Heart left ventricle (tissue), 16 donors: ENCODE measurements at regions not wholly inside any gene's neighbourhood (a gene's known extent, or its start where the extent isn't known, plus 50 kb on each side); places are given as distances from the start of the nearest gene placed in this dataset.

Experiments
- ATAC-seq, 4 donors: fragments of 200-7000 bp; cut with Tn5 transposase; one replicate each; pipeline ENCODE4 v1.9.1; 2020 to 2022; ENCODE audit warnings: moderate library complexity in 4 of 4, mild to moderate bottlenecking in 3 of 4, moderate number of reproducible peaks in 1 of 4
- DNase-seq, 5 donors: peaks; one replicate each; pipeline ENCODE4 v3.0.0-alpha.2; 2020
- H3K27ac ChIP-seq, 12 donors: fragments of 200-600 bp; sonication (generic) in 4 of 12; one replicate each; pipeline versions ENCODE4 v1.5.0 to v1.8.0; 2016 to 2022; ENCODE audit warnings: mild to moderate bottlenecking in 2 of 12
- H3K27me3 ChIP-seq, 9 donors: fragments of 200-600 bp; sonication (generic) in 2 of 9; one replicate each; pipeline versions ENCODE4 v1.5.1 to v1.8.0; 2016 to 2022; ENCODE audit warnings: mild to moderate bottlenecking in 3 of 9
- H3K36me3 ChIP-seq, 9 donors: fragments of 200-600 bp; sonication (generic) in 2 of 9; one replicate each; pipeline versions ENCODE4 v1.5.0 to v1.8.0; 2018 to 2022; ENCODE audit warnings: mild to moderate bottlenecking in 2 of 9
- H3K4me1 ChIP-seq, 12 donors: fragments of 200-600 bp; sonication (generic) in 4 of 12; one replicate each; pipeline versions ENCODE4 v1.5.0 to v1.8.0; 2016 to 2022; ENCODE audit warnings: mild to moderate bottlenecking in 3 of 12
- H3K4me3 ChIP-seq, 12 donors: fragments of 200-600 bp; sonication (generic) in 4 of 12; one replicate each; pipeline versions ENCODE4 v1.5.0 to v1.8.0; 2017 to 2022; ENCODE audit warnings: mild to moderate bottlenecking in 9 of 12, moderate library complexity in 4 of 12
- H3K9me3 ChIP-seq, 12 donors: fragments of 200-600 bp; sonication (generic) in 4 of 12; one replicate each; pipeline versions ENCODE4 v1.5.0 to v1.8.0; 2016 to 2022; ENCODE audit warnings: mild to moderate bottlenecking in 1 of 12
- POLR2A ChIP-seq, 2 donors: fragments of 450-650 bp; IDR thresholded peaks; one replicate each; pipeline ENCODE4 v1.6.1; 2017; ENCODE audit warnings: antibody characterized with exemption in 2 of 2, mild to moderate bottlenecking in 2 of 2, moderate library complexity in 2 of 2
- WGBS, 4 donors: extraction: QIAGEN DNeasy Blood & Tissue Kit in 2 of 4; methylation state at CpG; one replicate each; pipeline versions ENCODE4 v1.1.5 to v1.1.7; 2013 to 2018; 5-methylcytosine and 5-hydroxymethylcytosine counted together
- intact Hi-C, 10 donors: fragments of 100-400 bp; cut with DNase I; formaldehyde crosslinking; loops; one replicate each; pipeline versions ENCODE4 v1.11.1 to v1.14.2; 2022
- TF ChIP-seq, protein P1 (sequence below), 12 donors: fragments of 200-600 bp; sonication (generic) in 4 of 12; IDR thresholded peaks; one replicate each; pipeline versions ENCODE4 v1.5.0 to v1.8.0; 2018 to 2022; ENCODE audit warnings: antibody characterized with exemption in 12 of 12, mild to moderate bottlenecking in 5 of 12
- donor health status: ischemic (EF 13 %, LVEDD 7.1; RV severe dilation, severe dysfunction).
- donor health status: healthy with polysubstance abuse.
- donor health status: DM: no; HTN: yes; CAD: no.
- donor health status: DM: no; HTN: no; CAD: no.
- donor health status: ischemic (EF 25% LVEDD 6.9; RV normal size, moderate dysfunction).
- donor health status: ischemic (EF 25% LVEDD 5.7; RV mildly dilated, moderate dysfunction).
- donor health status: healthy.
- donor health status: DM: yes; HTN: yes; CAD: no.
- donor health status: ischemic (EF 35%, LVEDD 5.7; RV mildly dilated, moderate dysfunction).
- donor health status: nonischemic (EF 11% LVEDD 7.7; RV severe dilation, severe dysfunction).
- donor health status: DM: yes; HTN: yes; CAD: no.
- donor health status: PGD.
- donor health status: ischemic (EF 29% LVEDD 5.4; RV normal size, mild dysfunction).
- donor health status: nonischemic (EF 23%, LVEDD 6.1; RV moderate dilation, normal function).

DNA sequence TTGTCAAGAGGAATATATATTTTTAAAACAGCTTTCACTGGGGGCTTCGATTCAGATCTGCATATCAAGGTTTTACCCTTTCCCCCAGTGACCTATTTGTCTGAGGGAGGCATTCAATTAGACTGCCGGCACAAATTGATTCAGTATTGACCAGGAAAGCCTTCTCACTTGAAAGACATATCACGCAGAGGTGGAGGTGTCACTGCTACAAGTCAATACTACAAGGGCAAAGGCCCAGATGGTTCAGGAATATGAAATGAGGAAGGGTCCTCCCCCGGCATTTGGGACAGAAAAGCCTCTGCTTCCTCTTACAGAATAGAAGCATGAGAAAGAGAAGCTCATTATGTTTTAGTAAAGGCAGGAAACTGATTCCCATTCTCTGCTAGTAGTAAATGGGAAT lies 383.6 kb downstream of the HNRNPD start:
- H3K27me3 ChIP-seq = peaks cover 0 to 5% (median 0%) of the 10 kb centered on the region in 9 donors
- H3K4me3 ChIP-seq = no peak overlapping the region
- H3K9me3 ChIP-seq = no peaks in the 10 kb centered on the region
- H3K36me3 ChIP-seq = no peaks in the 10 kb centered on the region
- TF ChIP-seq, protein P1, sequence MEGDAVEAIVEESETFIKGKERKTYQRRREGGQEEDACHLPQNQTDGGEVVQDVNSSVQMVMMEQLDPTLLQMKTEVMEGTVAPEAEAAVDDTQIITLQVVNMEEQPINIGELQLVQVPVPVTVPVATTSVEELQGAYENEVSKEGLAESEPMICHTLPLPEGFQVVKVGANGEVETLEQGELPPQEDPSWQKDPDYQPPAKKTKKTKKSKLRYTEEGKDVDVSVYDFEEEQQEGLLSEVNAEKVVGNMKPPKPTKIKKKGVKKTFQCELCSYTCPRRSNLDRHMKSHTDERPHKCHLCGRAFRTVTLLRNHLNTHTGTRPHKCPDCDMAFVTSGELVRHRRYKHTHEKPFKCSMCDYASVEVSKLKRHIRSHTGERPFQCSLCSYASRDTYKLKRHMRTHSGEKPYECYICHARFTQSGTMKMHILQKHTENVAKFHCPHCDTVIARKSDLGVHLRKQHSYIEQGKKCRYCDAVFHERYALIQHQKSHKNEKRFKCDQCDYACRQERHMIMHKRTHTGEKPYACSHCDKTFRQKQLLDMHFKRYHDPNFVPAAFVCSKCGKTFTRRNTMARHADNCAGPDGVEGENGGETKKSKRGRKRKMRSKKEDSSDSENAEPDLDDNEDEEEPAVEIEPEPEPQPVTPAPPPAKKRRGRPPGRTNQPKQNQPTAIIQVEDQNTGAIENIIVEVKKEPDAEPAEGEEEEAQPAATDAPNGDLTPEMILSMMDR (IDR thresholded peaks at IDR 0.05) = no peak
- no peak for TF ChIP-seq POLR2A (IDR thresholded peaks at IDR 0.05)
- no peak for DNase-seq
- no peaks in the 10 kb centered on the region for H3K4me1 ChIP-seq
- no peak overlapping the region for H3K27ac ChIP-seq
- 51 to 66% (median 62%) methylated on average over 4 of the region's 4 CpGs for WGBS, 4 donors
- intact Hi-C loops = no loop called here
- no peak for ATAC-seq

GRCh38 chr4:81989202-81989601 lies 384.6 kb downstream of the HNRNPD start:
- 33 to 46% (median 46%) methylated on average over 1 of the region's 1 CpG for WGBS, 4 donors
- Histone ChIP-seq H3K4me1 (no peaks in the 10 kb centered on the region), H3K4me3 (no peak overlapping the region), H3K27ac (no peak overlapping the region), H3K36me3 (no peaks in the 10 kb centered on the region), H3K9me3 (no peaks in the 10 kb centered on the region), H3K27me3 (peaks cover 0 to 5% (median 0%) of the 10 kb centered on the region in 9 donors)
- no peak for ATAC-seq
- DNase-seq = no peak
- intact Hi-C loops = no loop called here
- TF ChIP-seq, protein P1 (IDR thresholded peaks at IDR 0.05) = no peak
- TF ChIP-seq POLR2A (IDR thresholded peaks at IDR 0.05) = no peak

- intact Hi-C loops = no loop called here
- peaks cover 0 to 5% (median 0%) of the 10 kb centered on the region in 9 donors for H3K27me3 ChIP-seq
- WGBS, 4 donors = 88 to 95% (median 91%) methylated on average over 4 of the region's 4 CpGs
- H3K9me3 ChIP-seq = no peaks in the 10 kb centered on the region
- no peak for TF ChIP-seq POLR2A (IDR thresholded peaks at IDR 0.05)
- TF ChIP-seq, protein P1 (IDR thresholded peaks at IDR 0.05) = no peak
- H3K27ac ChIP-seq = no peak overlapping the region
- no peaks in the 10 kb centered on the region for H3K4me1 ChIP-seq
- ATAC-seq (no peak), DNase-seq (no peak)
- no peaks in the 10 kb centered on the region for H3K36me3 ChIP-seq
- H3K4me3 ChIP-seq = no peak overlapping the region
Observed at GRCh38 chr4:81988178-81988577, 385.6 kb downstream of the HNRNPD start.

- Histone ChIP-seq H3K36me3 (no peaks in the 10 kb centered on the region), H3K27me3 (peaks cover 0 to 5% (median 0%) of the 10 kb centered on the region in 9 donors), H3K27ac (no peak overlapping the region), H3K4me1 (no peaks in the 10 kb centered on the region), H3K9me3 (no peaks in the 10 kb centered on the region), H3K4me3 (no peak overlapping the region)
- TF ChIP-seq POLR2A (IDR thresholded peaks at IDR 0.05) = no peak
- TF ChIP-seq, protein P1 (IDR thresholded peaks at IDR 0.05) = no peak
- ATAC-seq = no peak
- no peak for DNase-seq
- intact Hi-C loops = no loop called here
- WGBS, 4 donors = 92 to 96% (median 94%) methylated on average over 3 of the region's 3 CpGs
Observed at GRCh38 chr4:81984746-81985145, 389.0 kb downstream of the HNRNPD start.
